SK-N-SH treated with all-trans-retinoic acid at 6 μM for 48 hours (cell line): ENCODE measurements at regions not wholly inside any gene's neighbourhood (a gene's known extent, or its start where the extent isn't known, plus 50 kb on each side); places are given as distances from the start of the nearest gene placed in this dataset.

Source experiments
- ATAC-seq: fragments of 200-7000 bp; cut with Tn5 transposase; 3 replicates; pipeline ENCODE4 v1.9.1; 2020; ENCODE audit warnings: mild to moderate bottlenecking, moderate library complexity
- ARNTL ChIP-seq: fragments of 450-650 bp; formaldehyde crosslinking; IDR thresholded peaks from 2 replicates; pipeline ENCODE4 v1.5.0; 2020; ENCODE audit warnings: low read depth, mild to moderate bottlenecking, moderate library complexity, borderline replicate concordance
- CSDC2 ChIP-seq: fragments of 250-450 bp; sonication (Bioruptor Pico); IDR thresholded peaks from 2 replicates; pipeline ENCODE4 v1.5.0; 2020; ENCODE audit warnings: mild to moderate bottlenecking, moderate library complexity
- ESRRG ChIP-seq: fragments of 250-450 bp; sonication (Bioruptor Pico); IDR thresholded peaks from 2 replicates; pipeline ENCODE4 v1.6.1; 2021; ENCODE audit warnings: mild to moderate bottlenecking
- GLIS3 ChIP-seq: fragments of 250-450 bp; sonication (Bioruptor Pico); IDR thresholded peaks from 2 replicates; pipeline ENCODE4 v1.5.0; 2020; ENCODE audit warnings: mild to moderate bottlenecking, moderate library complexity
- ISL1 ChIP-seq: fragments of 250-450 bp; sonication (Bioruptor Pico); IDR thresholded peaks from 2 replicates; pipeline ENCODE4 v2.1.2; 2022; ENCODE audit warnings: mild to moderate bottlenecking, moderate library complexity
- OSR1 ChIP-seq: fragments of 250-450 bp; sonication (Bioruptor Pico); IDR thresholded peaks from 2 replicates; pipeline ENCODE4 v1.8.0; 2022; ENCODE audit warnings: moderate library complexity, mild to moderate bottlenecking, inconsistent platforms
- PPARA ChIP-seq: fragments of 250-450 bp; sonication (Bioruptor Pico); IDR thresholded peaks from 2 replicates; pipeline ENCODE4 v1.5.0; 2020; ENCODE audit warnings: mild to moderate bottlenecking, borderline replicate concordance
- SNAI2 ChIP-seq: fragments of 250-450 bp; sonication (Bioruptor Pico); IDR thresholded peaks from 2 replicates; pipeline ENCODE4 v1.5.0; 2020; ENCODE audit warnings: mild to moderate bottlenecking, moderate library complexity
- TOX ChIP-seq: fragments of 250-450 bp; sonication (Bioruptor Pico); IDR thresholded peaks from 2 replicates; pipeline ENCODE4 v1.8.0; 2021; ENCODE audit warnings: mild to moderate bottlenecking, moderate library complexity, borderline replicate concordance
- TSHZ2 ChIP-seq: fragments of 250-450 bp; sonication (Bioruptor Pico); IDR thresholded peaks from 2 replicates; pipeline ENCODE4 v1.5.0; 2020; ENCODE audit warnings: mild to moderate bottlenecking, moderate library complexity
- ZC3H10 ChIP-seq: fragments of 250-450 bp; sonication (Bioruptor Pico); IDR thresholded peaks from 2 replicates; pipeline ENCODE4 v1.5.1; 2021; ENCODE audit warnings: mild to moderate bottlenecking, moderate library complexity
- ZFP3 ChIP-seq: fragments of 250-450 bp; sonication (Bioruptor Pico); IDR thresholded peaks from 2 replicates; pipeline ENCODE4 v1.5.0; 2020; ENCODE audit warnings: mild to moderate bottlenecking, moderate library complexity
- ZFP30 ChIP-seq: fragments of 450-650 bp; formaldehyde crosslinking; IDR thresholded peaks from 2 replicates; pipeline ENCODE4 v1.5.0; 2022; ENCODE audit warnings: mild to moderate bottlenecking, moderate library complexity
- ZNF565 ChIP-seq: fragments of 450-650 bp; formaldehyde crosslinking; conservative IDR thresholded peaks from 2 replicates; pipeline ENCODE4 v1.5.0; 2020; ENCODE audit warnings: low read depth, mild to moderate bottlenecking, moderate library complexity
- ZNF70 ChIP-seq: fragments of 450-650 bp; formaldehyde crosslinking; IDR thresholded peaks from 2 replicates; pipeline ENCODE4 v1.5.0; 2020; ENCODE audit warnings: mild to moderate bottlenecking, moderate library complexity
- ZNF8 ChIP-seq: fragments of 450-650 bp; formaldehyde crosslinking; IDR thresholded peaks from 2 replicates; pipeline ENCODE4 v1.5.0; 2020; ENCODE audit warnings: mild to moderate bottlenecking, moderate library complexity
- TF ChIP-seq, protein P1 (sequence below): fragments of 250-450 bp; sonication (Bioruptor Pico); IDR thresholded peaks from 2 replicates; pipeline ENCODE4 v1.5.1; 2020; ENCODE audit warnings: low read depth, mild to moderate bottlenecking, moderate library complexity
- TF ChIP-seq, protein P2 (sequence below): fragments of 250-450 bp; sonication (Bioruptor Pico); IDR thresholded peaks from 2 replicates; pipeline ENCODE4 v1.5.1; 2021; ENCODE audit warnings: mild to moderate bottlenecking, moderate library complexity
- TF ChIP-seq, protein P3 (sequence below): fragments of 250-450 bp; sonication (Bioruptor Pico); IDR thresholded peaks from 2 replicates; pipeline ENCODE4 v1.8.0; 2021; ENCODE audit warnings: low read depth, mild to moderate bottlenecking, moderate library complexity, borderline replicate concordance
- TF ChIP-seq, protein P4 (sequence below): fragments of 250-450 bp; sonication (Bioruptor Pico); IDR thresholded peaks from 2 replicates; pipeline ENCODE4 v1.8.0; 2020; ENCODE audit warnings: mild to moderate bottlenecking, moderate library complexity, borderline replicate concordance

DNA sequence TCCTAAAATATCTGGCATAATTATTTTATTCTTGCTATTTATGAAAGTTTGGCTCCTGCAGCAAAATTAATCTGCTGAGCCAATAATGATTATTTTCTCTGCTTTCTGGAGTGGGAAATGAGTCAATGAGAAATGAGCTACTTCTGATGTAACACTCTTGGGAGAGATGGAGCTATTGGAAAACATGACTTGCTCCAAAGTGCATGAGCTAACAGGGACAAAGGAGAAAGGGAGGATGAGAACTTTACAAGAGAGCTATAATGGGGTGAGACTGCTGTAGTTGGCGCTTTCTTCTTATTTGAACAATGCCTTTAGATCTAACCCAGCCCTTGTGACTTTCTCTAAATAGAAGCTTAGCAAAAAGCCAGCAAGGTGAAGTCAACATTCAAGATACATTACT, 615.1 kb downstream of the ANKRD50 start:
- ATAC-seq, result no peak
- TF ChIP-seq ZFP30 (CRISPR knock-in tag) (no peak), GLIS3 (CRISPR knock-in tag) (no peak), ZNF70 (no peak), PPARA (CRISPR knock-in tag) (no peak), TSHZ2 (CRISPR knock-in tag) (no peak)
- TF ChIP-seq, all 23 proteins: peak for 0

- TF ChIP-seq, protein P1, sequence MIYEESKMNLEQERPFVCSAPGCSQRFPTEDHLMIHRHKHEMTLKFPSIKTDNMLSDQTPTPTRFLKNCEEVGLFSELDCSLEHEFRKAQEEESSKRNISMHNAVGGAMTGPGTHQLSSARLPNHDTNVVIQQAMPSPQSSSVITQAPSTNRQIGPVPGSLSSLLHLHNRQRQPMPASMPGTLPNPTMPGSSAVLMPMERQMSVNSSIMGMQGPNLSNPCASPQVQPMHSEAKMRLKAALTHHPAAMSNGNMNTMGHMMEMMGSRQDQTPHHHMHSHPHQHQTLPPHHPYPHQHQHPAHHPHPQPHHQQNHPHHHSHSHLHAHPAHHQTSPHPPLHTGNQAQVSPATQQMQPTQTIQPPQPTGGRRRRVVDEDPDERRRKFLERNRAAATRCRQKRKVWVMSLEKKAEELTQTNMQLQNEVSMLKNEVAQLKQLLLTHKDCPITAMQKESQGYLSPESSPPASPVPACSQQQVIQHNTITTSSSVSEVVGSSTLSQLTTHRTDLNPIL, result no peak
- TF ChIP-seq ZFP3 (CRISPR knock-in tag) (no peak), GLIS3 (CRISPR knock-in tag) (no peak), ZFP30 (CRISPR knock-in tag) (no peak), TOX (CRISPR knock-in tag) (no peak), ISL1 (CRISPR knock-in tag) (no peak), CSDC2 (no peak), SNAI2 (no peak), OSR1 (CRISPR knock-in tag) (no peak), TSHZ2 (CRISPR knock-in tag) (no peak), ZNF565 (CRISPR knock-in tag) (no peak)
- TF ChIP-seq, protein P2, sequence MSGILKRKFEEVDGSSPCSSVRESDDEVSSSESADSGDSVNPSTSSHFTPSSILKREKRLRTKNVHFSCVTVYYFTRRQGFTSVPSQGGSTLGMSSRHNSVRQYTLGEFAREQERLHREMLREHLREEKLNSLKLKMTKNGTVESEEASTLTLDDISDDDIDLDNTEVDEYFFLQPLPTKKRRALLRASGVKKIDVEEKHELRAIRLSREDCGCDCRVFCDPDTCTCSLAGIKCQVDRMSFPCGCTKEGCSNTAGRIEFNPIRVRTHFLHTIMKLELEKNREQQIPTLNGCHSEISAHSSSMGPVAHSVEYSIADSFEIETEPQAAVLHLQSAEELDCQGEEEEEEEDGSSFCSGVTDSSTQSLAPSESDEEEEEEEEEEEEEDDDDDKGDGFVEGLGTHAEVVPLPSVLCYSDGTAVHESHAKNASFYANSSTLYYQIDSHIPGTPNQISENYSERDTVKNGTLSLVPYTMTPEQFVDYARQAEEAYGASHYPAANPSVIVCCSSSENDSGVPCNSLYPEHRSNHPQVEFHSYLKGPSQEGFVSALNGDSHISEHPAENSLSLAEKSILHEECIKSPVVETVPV (CRISPR knock-in tag), result no peak
- TF ChIP-seq, protein P3, sequence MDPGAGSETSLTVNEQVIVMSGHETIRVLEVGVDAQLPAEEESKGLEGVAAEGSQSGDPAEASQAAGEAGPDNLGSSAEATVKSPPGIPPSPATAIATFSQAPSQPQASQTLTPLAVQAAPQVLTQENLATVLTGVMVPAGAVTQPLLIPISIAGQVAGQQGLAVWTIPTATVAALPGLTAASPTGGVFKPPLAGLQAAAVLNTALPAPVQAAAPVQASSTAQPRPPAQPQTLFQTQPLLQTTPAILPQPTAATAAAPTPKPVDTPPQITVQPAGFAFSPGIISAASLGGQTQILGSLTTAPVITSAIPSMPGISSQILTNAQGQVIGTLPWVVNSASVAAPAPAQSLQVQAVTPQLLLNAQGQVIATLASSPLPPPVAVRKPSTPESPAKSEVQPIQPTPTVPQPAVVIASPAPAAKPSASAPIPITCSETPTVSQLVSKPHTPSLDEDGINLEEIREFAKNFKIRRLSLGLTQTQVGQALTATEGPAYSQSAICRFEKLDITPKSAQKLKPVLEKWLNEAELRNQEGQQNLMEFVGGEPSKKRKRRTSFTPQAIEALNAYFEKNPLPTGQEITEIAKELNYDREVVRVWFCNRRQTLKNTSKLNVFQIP (CRISPR knock-in tag), result no peak
- TF ChIP-seq, protein P4, sequence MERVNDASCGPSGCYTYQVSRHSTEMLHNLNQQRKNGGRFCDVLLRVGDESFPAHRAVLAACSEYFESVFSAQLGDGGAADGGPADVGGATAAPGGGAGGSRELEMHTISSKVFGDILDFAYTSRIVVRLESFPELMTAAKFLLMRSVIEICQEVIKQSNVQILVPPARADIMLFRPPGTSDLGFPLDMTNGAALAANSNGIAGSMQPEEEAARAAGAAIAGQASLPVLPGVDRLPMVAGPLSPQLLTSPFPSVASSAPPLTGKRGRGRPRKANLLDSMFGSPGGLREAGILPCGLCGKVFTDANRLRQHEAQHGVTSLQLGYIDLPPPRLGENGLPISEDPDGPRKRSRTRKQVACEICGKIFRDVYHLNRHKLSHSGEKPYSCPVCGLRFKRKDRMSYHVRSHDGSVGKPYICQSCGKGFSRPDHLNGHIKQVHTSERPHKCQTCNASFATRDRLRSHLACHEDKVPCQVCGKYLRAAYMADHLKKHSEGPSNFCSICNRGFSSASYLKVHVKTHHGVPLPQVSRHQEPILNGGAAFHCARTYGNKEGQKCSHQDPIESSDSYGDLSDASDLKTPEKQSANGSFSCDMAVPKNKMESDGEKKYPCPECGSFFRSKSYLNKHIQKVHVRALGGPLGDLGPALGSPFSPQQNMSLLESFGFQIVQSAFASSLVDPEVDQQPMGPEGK, result no peak
- no peak for ATAC-seq
These were observed 608.4 kb downstream of the ANKRD50 start for GRCh38 chr4:124104101-124104500.

DNA sequence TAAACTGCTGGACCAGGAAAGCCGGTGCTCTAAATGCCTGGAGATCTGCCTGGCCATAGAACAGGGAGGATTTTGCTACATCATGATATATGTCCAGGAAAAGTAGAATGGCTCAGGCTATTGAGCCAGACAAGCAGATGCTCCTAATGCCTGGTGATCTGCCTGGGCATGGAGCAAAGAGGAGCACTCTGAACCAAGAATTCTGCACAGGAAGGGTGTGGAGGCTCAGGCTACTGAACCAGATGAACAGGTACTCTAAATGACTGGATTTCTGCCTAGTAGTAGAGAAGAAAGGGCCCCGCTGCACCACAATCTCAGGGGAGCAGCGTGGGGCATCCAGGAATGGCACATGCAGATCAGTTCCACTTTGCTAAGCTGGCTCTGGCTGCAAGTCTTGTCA, 607.9 kb downstream of the ANKRD50 start:
- no peak for ATAC-seq
- TF ChIP-seq TSHZ2 (CRISPR knock-in tag), result no peak
- no peak for TF ChIP-seq ISL1 (CRISPR knock-in tag)
- no peak for TF ChIP-seq ESRRG
- TF ChIP-seq GLIS3 (CRISPR knock-in tag), result no peak
- no peak for TF ChIP-seq SNAI2
- no peak for TF ChIP-seq ZC3H10 (CRISPR knock-in tag)
- TF ChIP-seq ZNF8 (CRISPR knock-in tag), result no peak
- TF ChIP-seq, protein P2 (CRISPR knock-in tag), result no peak
- TF ChIP-seq ARNTL (CRISPR knock-in tag), result no peak
